ENCODE measurements at regions not wholly inside any gene's neighbourhood (a gene's known extent, or its start where the extent isn't known, plus 50 kb on each side); places are given as distances from the start of the nearest gene placed in this dataset.
A peak's percentile ranks its signal among the peaks of the same experiment; 100 is the strongest.

DNA sequence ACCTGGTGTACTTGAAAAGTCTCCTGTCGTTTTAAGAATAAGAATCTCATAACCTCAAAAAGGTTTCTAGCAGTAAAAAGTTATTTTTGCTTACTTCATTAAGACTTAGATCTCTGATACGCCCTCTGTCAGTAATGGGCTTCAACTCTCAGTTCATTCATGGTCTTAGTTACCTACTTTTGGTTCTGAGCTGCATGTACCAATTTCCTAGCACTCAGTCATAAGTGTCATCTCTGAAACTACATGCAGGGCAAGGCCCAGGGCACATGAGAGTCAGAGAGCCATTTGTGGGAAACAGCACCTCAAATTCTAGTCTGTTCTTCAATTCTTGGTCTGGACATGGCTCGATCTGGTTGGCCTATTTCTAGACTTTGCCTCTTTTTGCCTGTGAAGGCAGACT, 838.4 kb downstream of the FAM181B start:
- no peaks in the 10 kb centered on the region for H3K36me3 Mint-ChIP-seq
- DNase-seq (no peak), ATAC-seq (no peak)
- POLR2A ChIA-PET, result no interaction called here
- H3K9me3 Mint-ChIP-seq, result peaks cover 0 to 14% (median 0%) of the 10 kb centered on the region in 9 donors
- no peaks in the 10 kb centered on the region for H3K4me1 Mint-ChIP-seq
- H3K27ac Mint-ChIP-seq, result no peak overlapping the region
- H3K4me3 Mint-ChIP-seq, result no peak overlapping the region
- H3K27me3 Mint-ChIP-seq, result peaks cover 0 to 2% (median 0%) of the 10 kb centered on the region in 5 donors

DNA sequence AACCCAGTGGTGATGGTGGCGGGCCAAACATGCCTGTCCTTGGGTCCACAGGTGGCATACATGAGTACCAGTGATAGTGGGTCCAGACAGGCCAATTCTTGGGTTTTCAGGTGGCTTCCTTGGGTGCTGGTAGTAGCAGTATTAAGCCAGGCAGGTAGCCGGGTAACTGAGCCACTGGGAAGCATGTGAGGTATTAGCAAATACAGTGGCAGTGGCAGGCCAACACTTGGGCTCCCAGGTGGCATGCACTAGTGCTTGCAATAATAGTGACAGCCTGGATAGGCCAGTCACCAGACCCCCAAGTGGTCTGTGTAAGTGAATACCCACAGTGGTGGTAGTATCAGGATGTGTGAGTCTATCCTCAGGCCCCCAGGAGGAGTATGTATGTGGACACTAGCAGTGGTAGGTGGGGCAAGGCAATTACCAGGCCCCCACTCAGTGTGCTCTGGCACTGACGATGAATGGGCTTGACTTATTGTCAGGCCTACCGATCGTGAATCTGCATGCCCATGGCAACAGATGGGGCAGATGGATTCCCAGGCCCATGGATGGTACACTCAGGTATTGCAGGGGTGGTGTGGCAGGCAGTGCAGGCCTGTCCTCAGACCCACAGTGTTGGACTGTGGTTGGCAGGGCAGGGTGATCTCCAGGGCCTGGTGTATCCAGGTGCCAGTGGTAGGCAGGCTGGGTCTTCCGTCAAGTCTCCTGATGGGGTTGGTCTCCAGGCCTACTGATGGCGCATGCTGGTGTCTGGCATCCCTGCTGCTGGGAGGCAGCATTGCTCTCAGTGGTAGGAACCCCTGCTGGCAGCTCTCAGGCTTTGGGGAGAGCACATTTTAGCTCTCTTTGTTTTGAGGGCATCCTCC, 840.7 kb downstream of the FAM181B start:
- no peak overlapping the region for H3K4me3 Mint-ChIP-seq
- peaks cover 0 to 8% (median 0%) of the 10 kb centered on the region in 3 donors for H3K36me3 Mint-ChIP-seq
- DNase-seq (no peak), ATAC-seq (no peak)
- H3K27me3 Mint-ChIP-seq, result peaks cover 0 to 2% (median 0%) of the 10 kb centered on the region in 5 donors
- peaks cover 0 to 24% (median 5%) of the 10 kb centered on the region in 9 donors for H3K9me3 Mint-ChIP-seq
- H3K27ac Mint-ChIP-seq, result peak overlapping the region in 1 of 10 donors; percentile 24
- POLR2A ChIA-PET, result interaction anchor here (0.6 kb wide), 1 partner anchor 109 kb away, joined by 3 read pairs; no protein-coding TSS in a partner anchor
- H3K4me1 Mint-ChIP-seq, result no peaks in the 10 kb centered on the region

DNA sequence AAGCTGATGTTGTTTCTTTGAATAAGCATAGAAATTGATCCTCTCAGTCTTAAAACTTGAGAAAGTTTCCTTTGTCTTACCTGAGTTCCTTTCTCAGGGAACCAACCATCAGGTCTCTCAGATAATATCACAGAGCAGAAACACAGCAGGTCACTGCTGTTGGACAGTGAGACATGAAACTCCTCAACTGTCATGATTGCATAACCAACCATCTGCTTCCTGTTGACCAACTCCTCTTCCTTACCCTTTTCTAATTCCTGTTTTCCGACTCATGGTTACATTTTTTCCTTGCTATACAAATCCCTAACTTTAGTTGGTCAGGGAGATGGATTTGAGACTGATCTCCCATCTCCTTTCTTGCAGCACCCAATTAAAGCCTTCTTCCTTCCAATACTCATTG, 845.3 kb downstream of the FAM181B start:
- DNase-seq (no peak), ATAC-seq (no peak)
- Mint-ChIP-seq H3K27me3 (no peaks in the 10 kb centered on the region), H3K27ac (no peak overlapping the region), H3K9me3 (peaks cover 0 to 26% (median 5%) of the 10 kb centered on the region in 9 donors), H3K36me3 (peaks cover 0 to 9% (median 0%) of the 10 kb centered on the region in 3 donors), H3K4me3 (no peak overlapping the region), H3K4me1 (peaks cover 0 to 7% (median 2%) of the 10 kb centered on the region in 4 donors)
- POLR2A ChIA-PET, result no interaction called here

DNA sequence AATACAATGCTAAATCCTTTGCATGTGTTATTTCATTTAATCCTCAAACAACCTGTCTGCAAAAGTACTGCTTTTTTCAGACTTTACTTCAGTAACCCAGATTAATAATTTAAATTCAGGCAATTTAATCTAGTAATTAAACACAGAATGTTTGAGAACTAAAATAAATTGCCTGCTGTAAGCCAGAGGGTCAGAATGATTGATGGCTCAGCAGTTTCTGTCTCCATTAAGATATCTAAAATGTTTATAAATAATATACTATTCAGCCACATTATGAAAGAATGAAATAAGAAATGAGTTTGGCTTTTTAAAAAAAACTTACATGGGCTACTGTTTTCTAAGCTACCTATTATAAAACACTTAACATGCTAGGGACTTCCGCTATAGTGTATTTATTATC, 846.0 kb downstream of the FAM181B start:
- H3K27me3 Mint-ChIP-seq, result no peaks in the 10 kb centered on the region
- POLR2A ChIA-PET, result no interaction called here

GRCh38 chr11:81886406-81887075, 847.1 kb downstream of the FAM181B start:
- Mint-ChIP-seq H3K9me3 (peaks cover 0 to 16% (median 3%) of the 10 kb centered on the region in 9 donors), H3K27ac (no peak overlapping the region), H3K27me3 (no peaks in the 10 kb centered on the region), H3K36me3 (peaks cover 0 to 9% (median 0%) of the 10 kb centered on the region in 3 donors), H3K4me3 (no peak overlapping the region), H3K4me1 (peaks cover 0 to 7% (median 2%) of the 10 kb centered on the region in 4 donors)
- ATAC-seq (no peak), DNase-seq (no peak)
- POLR2A ChIA-PET, result no interaction called here

More for the DNA sequence above, 846.0 kb downstream of the FAM181B start:
- DNase-seq, result no peak
- Mint-ChIP-seq H3K4me1 (peaks cover 0 to 7% (median 2%) of the 10 kb centered on the region in 4 donors), H3K4me3 (no peak overlapping the region), H3K9me3 (peaks cover 0 to 26% (median 5%) of the 10 kb centered on the region in 9 donors), H3K36me3 (peaks cover 0 to 9% (median 0%) of the 10 kb centered on the region in 3 donors), H3K27ac (no peak overlapping the region)
- no peak for ATAC-seq

DNA sequence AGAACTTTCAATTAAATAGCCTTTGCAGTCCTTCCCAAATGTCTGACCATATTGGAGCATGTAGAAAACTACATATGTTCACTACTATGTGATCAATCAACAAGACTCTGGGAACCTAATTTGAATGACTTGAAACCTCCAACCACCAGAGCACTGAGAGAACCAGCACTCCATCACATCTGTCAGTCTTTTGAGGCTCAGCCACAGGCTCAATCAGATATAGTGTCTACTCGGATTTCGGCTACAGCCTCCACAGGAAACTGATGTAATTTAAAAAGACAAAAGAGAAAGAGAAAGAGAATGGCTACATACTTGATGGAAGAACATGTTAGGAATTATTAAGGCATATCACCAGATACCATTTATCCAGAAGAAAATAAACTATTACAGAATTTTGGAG, 859.0 kb downstream of the FAM181B start:
- Mint-ChIP-seq H3K27ac (peak overlapping the region in 6 of 10 donors; percentile 4 to 76 (median 68)), H3K9me3 (peaks cover 0 to 4% (median 0%) of the 10 kb centered on the region in 9 donors), H3K4me3 (peak overlapping the region in 9 of 10 donors; percentile 20 to 75 (median 48)), H3K36me3 (no peaks in the 10 kb centered on the region), H3K27me3 (peaks cover 0 to 2% (median 0%) of the 10 kb centered on the region in 5 donors), H3K4me1 (peaks cover 21 to 50% (median 45%) of the 10 kb centered on the region in 4 donors)
- peak in 6 of 10 donors; percentile 13 to 40 (median 28) for DNase-seq
- peak; percentile 15 to 19 for ATAC-seq
- POLR2A ChIA-PET, result no interaction called here

DNA sequence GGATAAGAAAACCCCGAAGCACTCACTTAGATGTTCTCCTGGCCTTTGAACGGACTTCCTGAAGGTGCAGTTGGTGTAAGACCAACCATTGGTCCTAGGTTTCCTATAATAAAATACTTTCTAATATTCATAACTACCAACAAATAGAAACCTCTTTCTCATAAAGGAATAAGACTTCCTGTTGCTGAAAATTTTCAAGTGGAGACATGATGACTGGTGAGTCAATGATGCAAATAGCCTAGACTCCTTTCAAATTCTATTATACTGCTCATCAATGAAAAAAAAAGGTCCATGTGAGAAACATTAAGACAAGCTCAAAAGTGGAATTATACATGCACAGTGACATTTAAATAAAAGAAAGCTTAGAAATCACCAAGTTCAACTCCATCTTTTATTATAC, 862.8 kb downstream of the FAM181B start:
- peaks cover 0 to 2% (median 0%) of the 10 kb centered on the region in 5 donors for H3K27me3 Mint-ChIP-seq
- H3K9me3 Mint-ChIP-seq, result peaks cover 0 to 9% (median 0%) of the 10 kb centered on the region in 9 donors
- POLR2A ChIA-PET, result no interaction called here
- DNase-seq (no peak), ATAC-seq (no peak)
- peaks cover 30 to 73% (median 64%) of the 10 kb centered on the region in 4 donors for H3K4me1 Mint-ChIP-seq
- H3K36me3 Mint-ChIP-seq, result no peaks in the 10 kb centered on the region
- H3K4me3 Mint-ChIP-seq, result peak overlapping the region in 8 of 10 donors; percentile 71 to 91 (median 86)
- peak overlapping the region in 9 of 10 donors; percentile 49 to 95 (median 91) for H3K27ac Mint-ChIP-seq

GRCh38 chr11:81870066-81870412, 863.6 kb downstream of the FAM181B start:
- peaks cover 0 to 2% (median 0%) of the 10 kb centered on the region in 5 donors for H3K27me3 Mint-ChIP-seq
- H3K9me3 Mint-ChIP-seq, result peaks cover 0 to 9% (median 0%) of the 10 kb centered on the region in 9 donors
- peaks cover 25 to 67% (median 56%) of the 10 kb centered on the region in 4 donors for H3K4me1 Mint-ChIP-seq
- ATAC-seq (peak; percentile 71), DNase-seq (no peak)
- peak overlapping the region; percentile 45 to 95 (median 91) for H3K27ac Mint-ChIP-seq
- no peaks in the 10 kb centered on the region for H3K36me3 Mint-ChIP-seq
- H3K4me3 Mint-ChIP-seq, result peak overlapping the region; percentile 63 to 91 (median 84)
- POLR2A ChIA-PET, result interaction anchor here (1.1 kb wide), 1 partner anchor 21 kb away, joined by 5 read pairs; no protein-coding TSS in a partner anchor

DNA sequence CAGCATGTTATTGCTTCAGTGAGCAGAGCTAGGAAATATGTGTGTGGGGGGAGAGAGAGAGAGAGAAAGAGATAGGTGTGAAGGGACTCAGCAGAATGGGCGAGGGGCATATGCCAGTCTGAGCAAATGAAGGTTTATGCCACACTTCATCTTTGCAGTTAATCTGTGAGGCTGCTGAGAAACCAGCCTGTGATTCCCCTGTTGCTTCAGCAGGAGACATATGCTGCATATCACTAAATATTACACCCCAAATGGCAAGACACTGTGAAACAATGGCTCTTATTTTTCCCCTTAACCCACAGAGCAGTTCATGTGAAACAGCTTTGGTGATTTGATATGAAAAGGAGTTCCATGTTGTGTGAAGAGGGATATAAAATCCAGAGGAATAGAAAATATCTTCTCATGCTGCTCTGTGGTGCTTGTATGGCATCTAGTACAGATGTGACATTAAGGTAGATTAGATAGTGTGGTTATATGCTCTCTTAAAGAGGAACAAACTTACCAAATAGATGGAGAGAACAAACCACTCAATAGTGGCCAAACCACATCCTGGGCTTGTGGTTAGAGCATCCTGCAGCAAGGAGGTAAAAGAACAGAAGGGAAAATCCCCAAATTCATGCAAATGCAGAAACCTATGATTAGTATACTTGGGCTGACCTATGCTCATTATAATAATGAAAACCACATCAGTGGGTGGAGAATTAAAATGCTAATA, 864.2 kb downstream of the FAM181B start:
- Mint-ChIP-seq H3K4me3 (peak overlapping the region; percentile 63 to 91 (median 84)), H3K36me3 (no peaks in the 10 kb centered on the region), H3K4me1 (peaks cover 22 to 66% (median 52%) of the 10 kb centered on the region in 4 donors), H3K27ac (peak overlapping the region; percentile 56 to 95 (median 91)), H3K27me3 (peaks cover 0 to 2% (median 0%) of the 10 kb centered on the region in 5 donors), H3K9me3 (peaks cover 0 to 9% (median 0%) of the 10 kb centered on the region in 9 donors)
- DNase-seq (peak; percentile 65 to 97 (median 88)), ATAC-seq (peak; percentile 88 to 90)
- POLR2A ChIA-PET, result interaction anchor here (1.1 kb wide), 1 partner anchor 21 kb away, joined by 5 read pairs; no protein-coding TSS in a partner anchor

DNA sequence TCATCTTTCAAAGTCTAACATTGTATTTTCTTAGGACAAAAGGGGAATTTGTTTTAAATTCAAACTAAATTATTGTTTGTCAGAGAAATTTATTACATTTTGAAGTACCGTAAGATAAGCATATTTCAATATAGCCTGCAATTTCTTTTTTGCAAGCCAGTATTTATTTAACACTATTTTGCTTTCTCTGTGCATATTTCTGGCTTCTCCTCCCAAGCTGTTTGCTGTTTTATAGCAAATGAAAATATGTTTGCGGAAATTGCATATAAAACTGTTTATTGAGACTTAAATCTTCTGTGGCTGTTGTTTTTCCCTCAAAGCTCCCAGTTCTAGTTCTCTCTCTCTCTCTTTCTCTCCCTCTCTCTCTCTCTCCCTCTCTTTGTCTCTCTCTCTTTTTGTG, 866.8 kb downstream of the FAM181B start:
- no peak for DNase-seq
- Mint-ChIP-seq H3K36me3 (no peaks in the 10 kb centered on the region), H3K27ac (no peak overlapping the region), H3K27me3 (peaks cover 0 to 2% (median 0%) of the 10 kb centered on the region in 5 donors), H3K4me1 (peaks cover 18 to 59% (median 48%) of the 10 kb centered on the region in 4 donors), H3K9me3 (peaks cover 0 to 9% (median 0%) of the 10 kb centered on the region in 9 donors), H3K4me3 (no peak overlapping the region)
- no peak for ATAC-seq
- POLR2A ChIA-PET, result no interaction called here

GRCh38 chr11:81857386-81857785, 876.3 kb downstream of the FAM181B start:
- ATAC-seq (no peak), DNase-seq (no peak)
- H3K4me1 Mint-ChIP-seq, result peaks cover 0 to 9% (median 4%) of the 10 kb centered on the region in 4 donors
- no peaks in the 10 kb centered on the region for H3K27me3 Mint-ChIP-seq
- H3K27ac Mint-ChIP-seq, result peak overlapping the region in 1 of 10 donors; percentile 21
- no peaks in the 10 kb centered on the region for H3K36me3 Mint-ChIP-seq
- H3K4me3 Mint-ChIP-seq, result no peak overlapping the region
- POLR2A ChIA-PET, result no interaction called here
- H3K9me3 Mint-ChIP-seq, result no peaks in the 10 kb centered on the region

GRCh38 chr11:81853791-81854190, 879.9 kb downstream of the FAM181B start:
- POLR2A ChIA-PET, result no interaction called here
- no peak overlapping the region for H3K27ac Mint-ChIP-seq
- ATAC-seq (no peak), DNase-seq (no peak)
- peaks cover 0 to 18% (median 6%) of the 10 kb centered on the region in 4 donors for H3K4me1 Mint-ChIP-seq
- H3K27me3 Mint-ChIP-seq, result no peaks in the 10 kb centered on the region
- no peaks in the 10 kb centered on the region for H3K9me3 Mint-ChIP-seq
- H3K36me3 Mint-ChIP-seq, result no peaks in the 10 kb centered on the region
- no peak overlapping the region for H3K4me3 Mint-ChIP-seq
